ENCODE measurements at regions not wholly inside any gene's neighbourhood (a gene's known extent, or its start where the extent isn't known, plus 50 kb on each side); places are given as distances from the start of the nearest gene placed in this dataset.

DNA sequence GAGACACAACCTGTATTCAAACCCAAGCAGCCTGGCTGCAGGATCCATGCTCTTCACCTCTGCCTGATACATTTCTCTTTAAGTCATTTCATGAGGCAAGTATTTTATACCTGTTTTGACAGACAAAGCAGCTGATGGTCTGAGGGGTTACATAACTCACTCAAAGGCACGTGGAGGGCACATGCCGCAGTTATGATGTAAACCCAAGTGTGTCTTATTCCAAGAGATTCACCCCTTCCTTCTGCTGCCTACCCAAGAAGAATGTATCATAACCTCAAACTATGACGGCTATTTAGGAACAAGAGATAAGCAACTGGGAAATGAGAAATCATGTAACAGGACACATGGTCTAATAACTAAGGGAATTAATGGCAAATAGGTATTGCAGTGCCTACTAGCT is 329.8 kb upstream of the TMPO start:
- no peak for TF ChIP-seq CTCF (conservative IDR thresholded peaks at IDR 0.05)

GRCh38 chr12:98188650-98189077 is 326.7 kb upstream of the TMPO start:
- TF ChIP-seq CTCF (conservative IDR thresholded peaks at IDR 0.05): no peak
- no peak overlapping the region for H3K27ac ChIP-seq

More for the DNA sequence above, 329.8 kb upstream of the TMPO start:
- H3K27ac ChIP-seq: no peak overlapping the region

DNA sequence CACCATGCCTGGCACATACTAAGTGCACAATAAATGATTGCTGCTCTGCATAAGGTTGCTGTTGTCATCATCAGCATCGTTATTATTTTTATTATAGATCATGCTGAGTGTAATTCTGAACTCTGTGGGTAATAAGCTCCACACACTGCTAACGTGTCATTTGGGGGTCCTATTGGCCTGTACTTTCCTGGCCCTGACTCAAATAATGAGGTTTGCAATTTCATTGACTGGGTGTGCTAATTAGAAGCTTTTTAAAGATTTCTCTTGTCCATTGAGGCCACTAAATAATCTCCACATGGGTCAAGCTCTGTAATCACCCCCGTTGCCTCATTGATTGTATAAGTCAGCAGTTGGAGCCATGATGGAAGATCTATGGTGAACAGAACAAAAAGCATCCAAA is 320.8 kb upstream of the TMPO start:
- no peak for TF ChIP-seq CTCF (conservative IDR thresholded peaks at IDR 0.05)

DNA sequence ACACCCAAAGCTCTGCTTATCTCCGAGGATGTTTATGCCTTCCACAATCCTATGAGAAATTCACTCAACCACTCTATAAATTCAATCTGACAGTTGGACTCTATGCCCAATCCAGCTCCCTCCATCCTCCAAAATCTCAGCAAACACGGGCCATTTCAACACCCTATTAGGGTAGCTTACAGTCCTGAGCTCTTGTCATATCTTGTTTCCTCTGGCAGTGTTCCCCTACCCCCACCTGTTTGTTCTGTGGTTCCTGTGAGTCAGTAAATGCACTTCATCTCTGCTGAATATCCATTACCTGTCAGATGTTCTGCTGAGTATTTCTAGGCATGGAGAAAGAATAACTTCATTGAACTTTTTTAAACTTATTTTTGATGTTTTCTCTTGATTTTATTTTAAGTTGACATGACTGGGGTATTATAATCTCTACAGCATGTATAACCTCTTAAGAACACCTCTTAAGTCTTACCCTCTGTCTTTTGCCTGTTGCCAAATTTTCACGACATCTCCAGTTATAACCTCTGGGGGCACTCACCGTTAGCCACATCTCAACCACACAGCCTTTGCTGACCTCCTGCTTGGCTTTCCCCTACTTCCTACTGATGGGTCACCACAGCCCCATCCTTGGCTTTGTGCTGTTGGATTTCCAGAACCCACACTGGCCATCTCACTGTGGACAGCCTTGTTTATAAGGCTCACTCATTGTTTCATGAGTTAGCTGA is 317.0 kb upstream of the TMPO start:
- TF ChIP-seq CTCF (conservative IDR thresholded peaks at IDR 0.05): no peak
- no peak overlapping the region for H3K27ac ChIP-seq

More for the DNA sequence above, 320.8 kb upstream of the TMPO start:
- no peak overlapping the region for H3K27ac ChIP-seq

GRCh38 chr12:98208816-98209215 is 306.6 kb upstream of the TMPO start:
- no peak for TF ChIP-seq CTCF (conservative IDR thresholded peaks at IDR 0.05)
- H3K27ac ChIP-seq: no peak overlapping the region

GRCh38 chr12:98211909-98212695 is 303.3 kb upstream of the TMPO start:
- TF ChIP-seq CTCF (conservative IDR thresholded peaks at IDR 0.05): no peak
- no peak overlapping the region for H3K27ac ChIP-seq

- no peak for TF ChIP-seq CTCF (conservative IDR thresholded peaks at IDR 0.05)
- H3K27ac ChIP-seq: no peak overlapping the region
Measured at GRCh38 chr12:98213556-98213955, 301.8 kb upstream of the TMPO start.
